OCI-LY7 (cell line): ENCODE measurements at regions not wholly inside any gene's neighbourhood (a gene's known extent, or its start where the extent isn't known, plus 50 kb on each side); places are given as distances from the start of the nearest gene placed in this dataset.
A peak's percentile ranks its signal among the peaks of the same experiment; 100 is the strongest.

ENCODE experiments used
- BruUV-seq: library from RNA; stranded (reverse); fragments of 400-500 nt; replicated peaks from 2 replicates; lab custom pipeline; 2021; lab: Mats Ljungman, UMichigan
- CTCF ChIA-PET: fragments of 300-600 bp; sonication (Branson Sonifier 250); formaldehyde crosslinking; loops from one replicate; lab custom pipeline; 2022; ENCODE audit warnings: antibody characterized with exemption; ENCODE audit not compliant: unreplicated experiment; lab: Charles Lee
- POLR2A ChIA-PET: fragments of 300-600 bp; sonication (Branson Sonifier 250); formaldehyde crosslinking; loops from one replicate; lab custom pipeline; 2022; ENCODE audit warnings: antibody characterized with exemption; lab: Charles Lee
- DNase-seq: peaks from one replicate; pipeline ENCODE4 v3.0.0-alpha.2; 2015; ENCODE audit warnings: low spot score
- H2AFZ ChIP-seq: fragments of 200-600 bp; sonication (generic), shearing (Covaris generic); 2 replicates; pipeline ENCODE4 v1.6.1; 2014; ENCODE audit warnings: mild to moderate bottlenecking, antibody characterized with exemption, low read length, moderate library complexity
- H3K27ac ChIP-seq: fragments of 200-600 bp; sonication (generic); 2 replicates; pipeline ENCODE4 v1.5.1; 2014; ENCODE audit warnings: mixed run types, low read depth, mild to moderate bottlenecking, moderate library complexity, low read length, inconsistent platforms; ENCODE audit not compliant: poor library complexity, severe bottlenecking
- H3K36me3 ChIP-seq: fragments of 200-600 bp; sonication (generic); 2 replicates; pipeline ENCODE4 v1.6.1; 2014; ENCODE audit warnings: mild to moderate bottlenecking, antibody characterized with exemption, low read length, moderate library complexity, mixed read lengths; ENCODE audit not compliant: insufficient read depth
- H3K4me1 ChIP-seq: fragments of 200-600 bp; sonication (generic); 2 replicates; pipeline ENCODE4 v1.5.1; 2014; ENCODE audit warnings: mild to moderate bottlenecking, low read length; ENCODE audit not compliant: insufficient read depth, poor library complexity, severe bottlenecking
- H3K4me2 ChIP-seq: fragments of 200-600 bp; sonication (generic); 2 replicates; pipeline ENCODE4 v1.6.1; 2014; ENCODE audit warnings: mild to moderate bottlenecking, low read length
- H3K4me3 ChIP-seq: fragments of 200-600 bp; sonication (generic); 2 replicates; pipeline ENCODE4 v1.5.1; 2014; ENCODE audit warnings: mild to moderate bottlenecking, low read depth, low read length; ENCODE audit not compliant: poor library complexity, severe bottlenecking
- H3K79me2 ChIP-seq: fragments of 200-600 bp; sonication (generic); 2 replicates; pipeline ENCODE4 v1.6.1; 2016; ENCODE audit warnings: low read depth, mild to moderate bottlenecking, low read length, moderate library complexity, mixed read lengths; ENCODE audit not compliant: insufficient read depth
- H3K9me2 ChIP-seq: fragments of 200-600 bp; sonication (generic); 2 replicates; pipeline ENCODE4 v1.6.1; 2016; ENCODE audit warnings: mild to moderate bottlenecking, low read length, mixed read lengths; ENCODE audit not compliant: insufficient read depth
- H3K9me3 ChIP-seq: fragments of 200-600 bp; sonication (generic); 2 replicates; pipeline ENCODE4 v1.6.1; 2014; ENCODE audit warnings: mild to moderate bottlenecking, mixed run types, low read length, mixed read lengths
- H4K20me1 ChIP-seq: fragments of 200-600 bp; sonication (generic); 2 replicates; pipeline ENCODE4 v1.6.1; 2014; ENCODE audit warnings: mild to moderate bottlenecking, antibody characterized with exemption, low read length, moderate library complexity, mixed read lengths; ENCODE audit not compliant: insufficient read depth
- CTCF ChIP-seq: fragments of 200-600 bp; sonication (generic); conservative IDR thresholded peaks from 2 replicates; pipeline ENCODE4 v1.5.1; 2014; ENCODE audit warnings: mild to moderate bottlenecking, antibody characterized with exemption, low read length, moderate library complexity, mixed read lengths
- EZH2phosphoT487 ChIP-seq: fragments of 200-600 bp; sonication (generic); IDR thresholded peaks from 2 replicates; pipeline ENCODE4 v1.6.1; 2018; ENCODE audit warnings: low read depth, borderline replicate concordance, mild to moderate bottlenecking, mixed run types, antibody characterized with exemption, low read length, moderate library complexity, mixed read lengths
- intact Hi-C: fragments of 100-400 bp; cut with micrococcal nuclease; formaldehyde crosslinking; loops from one replicate; pipeline ENCODE4 v1.10.0; 2022; ENCODE audit not compliant: unreplicated experiment

DNA sequence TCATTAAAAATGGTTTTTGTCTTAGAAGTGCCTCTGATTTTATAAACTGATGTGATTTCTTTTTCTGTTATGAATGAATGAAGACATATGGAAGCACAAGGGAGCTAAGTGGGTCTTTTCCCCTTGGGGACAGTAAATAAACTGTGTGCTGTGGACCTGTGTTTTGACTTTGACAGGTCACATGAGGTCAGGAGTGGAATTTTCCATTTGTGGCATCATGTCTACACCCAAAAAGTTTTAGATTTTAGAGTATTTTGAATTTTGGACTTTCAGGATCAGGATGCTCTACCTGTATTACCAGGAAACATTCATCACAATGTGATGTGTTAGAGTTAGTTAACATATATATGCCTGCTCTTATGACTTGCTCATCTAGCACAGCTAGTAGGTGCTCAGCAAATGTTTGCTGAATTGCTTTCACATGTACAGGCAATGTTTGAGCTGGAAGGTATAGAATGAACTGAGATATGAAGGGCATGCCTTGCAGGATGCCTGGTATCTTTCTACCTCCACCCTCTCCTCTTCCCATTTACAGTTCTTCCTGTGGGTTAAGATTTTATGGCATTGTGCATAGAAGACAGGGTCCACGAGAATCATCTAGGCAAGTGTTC, 73.2 kb upstream of the NR3C1 start:
- no peak overlapping the region for H3K27ac ChIP-seq
- no peaks in the 10 kb centered on the region for H3K4me1 ChIP-seq
- H3K4me3 ChIP-seq, result no peak overlapping the region
- TF ChIP-seq CTCF (no peak), EZH2phosphoT487 (no peak)
- intact Hi-C loops, result no loop called here
- H3K9me2 ChIP-seq, result no peaks in the 10 kb centered on the region
- no peaks in the 10 kb centered on the region for H3K79me2 ChIP-seq
- H2AFZ ChIP-seq, result peak overlapping the region; percentile 44; the same call in 1 of the 2 replicates
- H3K36me3 ChIP-seq, result no peaks in the 10 kb centered on the region
- no peak for DNase-seq
- H3K9me3 ChIP-seq, result no peaks in the 10 kb centered on the region
- ChIA-PET POLR2A (no interaction called here), CTCF (no interaction called here)
- no TSS peak for BruUV-seq
- no peak overlapping the region for H3K4me2 ChIP-seq
- H4K20me1 ChIP-seq, result no peaks in the 10 kb centered on the region

DNA sequence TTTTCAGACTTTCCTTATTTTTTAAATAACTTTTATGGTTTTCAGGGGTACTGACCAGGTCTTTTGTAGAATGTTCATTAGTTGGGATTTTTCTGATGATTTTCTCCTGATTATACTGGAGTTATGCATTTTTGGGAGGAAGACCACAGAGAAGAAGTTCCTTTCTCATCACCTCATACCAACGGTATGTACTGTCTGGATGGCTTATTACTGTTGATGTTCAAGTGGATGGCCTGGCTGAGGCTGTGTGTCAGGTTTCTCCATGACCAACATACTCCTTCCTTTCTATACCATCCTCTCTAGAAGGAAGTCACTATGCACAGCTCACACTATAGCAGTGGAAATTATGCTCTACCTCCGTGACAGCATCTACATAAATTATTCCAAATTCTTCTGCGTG, 71.1 kb upstream of the NR3C1 start:
- CTCF ChIA-PET, result no interaction called here
- H3K79me2 ChIP-seq, result no peaks in the 10 kb centered on the region

More for the DNA sequence above, 71.1 kb upstream of the NR3C1 start:
- Histone ChIP-seq H2AFZ (no peak overlapping the region), H4K20me1 (no peaks in the 10 kb centered on the region), H3K4me3 (no peak overlapping the region), H3K27ac (no peak overlapping the region), H3K9me3 (no peaks in the 10 kb centered on the region), H3K4me1 (no peaks in the 10 kb centered on the region), H3K9me2 (no peaks in the 10 kb centered on the region), H3K4me2 (no peak overlapping the region), H3K36me3 (no peaks in the 10 kb centered on the region)
- intact Hi-C loops, result no loop called here
- no TSS peak for BruUV-seq
- no peak for DNase-seq
- no peak for TF ChIP-seq EZH2phosphoT487
- TF ChIP-seq CTCF, result no peak
- POLR2A ChIA-PET, result interaction anchor here (0.7 kb wide), 1 partner anchor 738 kb away, joined by 3 read pairs; no protein-coding TSS in a partner anchor
